Fibroblast of skin of left biceps (primary cell): ENCODE measurements at regions not wholly inside any gene's neighbourhood (a gene's known extent, or its start where the extent isn't known, plus 50 kb on each side); places are given as distances from the start of the nearest gene placed in this dataset.
A peak's percentile ranks its signal among the peaks of the same experiment; 100 is the strongest.
"Not testable (repeated sequence)": the region's sequence is repeated elsewhere in the genome, so short reads cannot be mapped to it uniquely, and the experiment has no call there.

Source experiments
- DNase-seq, 2 experiments: peaks; one replicate each; pipeline ENCODE4 v3.0.0-alpha.2; 2013; ENCODE audit warnings: low read depth in 2 of 2

GRCh38 chr6:4655196-4656025, 120.8 kb upstream of the CDYL start:
- no peak for DNase-seq

GRCh38 chr6:4653141-4653540, 123.1 kb upstream of the CDYL start:
- DNase-seq: no peak

- no peak for DNase-seq
These were observed 124.3 kb upstream of the CDYL start for GRCh38 chr6:4651831-4652467.

- no peak for DNase-seq
These were observed 126.5 kb upstream of the CDYL start for GRCh38 chr6:4649728-4650127.

GRCh38 chr6:4647414-4648365, 128.5 kb upstream of the CDYL start:
- DNase-seq: peak; percentile 45 to 52

GRCh38 chr6:4645713-4646360, 130.4 kb upstream of the CDYL start:
- no peak for DNase-seq

GRCh38 chr6:4644996-4645395, 131.2 kb upstream of the CDYL start:
- no peak for DNase-seq

GRCh38 chr6:4641461-4641860, 134.7 kb upstream of the CDYL start:
- no peak for DNase-seq

GRCh38 chr6:4640139-4640538, 136.1 kb upstream of the CDYL start:
- no peak for DNase-seq

GRCh38 chr6:4638641-4639040, 137.6 kb upstream of the CDYL start:
- no peak for DNase-seq

- DNase-seq: no peak
These were observed 138.3 kb upstream of the CDYL start for GRCh38 chr6:4637691-4638433.

- no peak for DNase-seq
These were observed 139.4 kb upstream of the CDYL start for GRCh38 chr6:4636881-4637224.

GRCh38 chr6:4636191-4636880, 139.9 kb upstream of the CDYL start:
- DNase-seq: no peak

GRCh38 chr6:4635666-4636065, 140.5 kb upstream of the CDYL start:
- DNase-seq: no peak

- DNase-seq: no peak
These were observed 143.8 kb upstream of the CDYL start for GRCh38 chr6:4632421-4632820.

GRCh38 chr6:4629789-4630188, 146.4 kb upstream of the CDYL start:
- not testable (repeated sequence) for DNase-seq

GRCh38 chr6:4625557-4625956, 150.6 kb upstream of the CDYL start:
- no peak for DNase-seq

GRCh38 chr6:4624726-4625125, 151.5 kb upstream of the CDYL start:
- no peak for DNase-seq

- DNase-seq: no peak
These were observed 155.7 kb upstream of the CDYL start for GRCh38 chr6:4620284-4621151.

GRCh38 chr6:4616311-4616710, 159.9 kb upstream of the CDYL start:
- no peak for DNase-seq
